ENCODE measurements at regions not wholly inside any gene's neighbourhood (a gene's known extent, or its start where the extent isn't known, plus 50 kb on each side); places are given as distances from the start of the nearest gene placed in this dataset.

DNA sequence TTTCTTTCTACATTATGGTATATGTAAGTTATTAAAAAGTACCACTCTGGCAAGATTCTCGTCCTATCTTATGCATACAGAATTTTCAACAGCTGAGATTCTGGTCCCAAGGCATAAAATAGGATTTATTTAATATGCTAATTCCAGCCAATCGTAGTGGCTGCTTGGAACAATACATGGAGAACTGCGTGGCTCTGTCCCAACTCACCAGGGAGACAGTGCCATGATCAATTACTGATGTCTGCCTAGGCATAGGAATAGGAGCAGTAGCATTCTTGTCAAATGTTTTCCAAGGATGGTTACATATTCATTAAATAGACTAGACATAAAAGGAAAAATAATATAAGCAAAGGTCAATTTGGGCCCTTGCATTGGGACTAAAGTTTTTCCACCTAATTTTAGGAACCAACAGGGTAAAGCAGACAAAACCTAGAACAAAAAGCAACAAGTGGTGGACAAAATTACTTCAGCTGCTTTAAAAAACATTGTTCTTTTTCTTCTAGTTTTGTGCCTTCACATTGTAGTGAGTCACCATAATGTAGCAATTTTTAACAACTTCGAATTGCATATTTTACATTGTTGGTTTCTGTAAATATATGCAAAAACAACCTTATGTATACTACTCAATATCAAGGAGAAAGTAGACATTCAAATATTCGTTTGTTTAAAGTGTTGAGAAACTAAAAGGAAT, 232.8 kb upstream of the ATP5MC3 start:
- TF ChIP-seq, protein P1, sequence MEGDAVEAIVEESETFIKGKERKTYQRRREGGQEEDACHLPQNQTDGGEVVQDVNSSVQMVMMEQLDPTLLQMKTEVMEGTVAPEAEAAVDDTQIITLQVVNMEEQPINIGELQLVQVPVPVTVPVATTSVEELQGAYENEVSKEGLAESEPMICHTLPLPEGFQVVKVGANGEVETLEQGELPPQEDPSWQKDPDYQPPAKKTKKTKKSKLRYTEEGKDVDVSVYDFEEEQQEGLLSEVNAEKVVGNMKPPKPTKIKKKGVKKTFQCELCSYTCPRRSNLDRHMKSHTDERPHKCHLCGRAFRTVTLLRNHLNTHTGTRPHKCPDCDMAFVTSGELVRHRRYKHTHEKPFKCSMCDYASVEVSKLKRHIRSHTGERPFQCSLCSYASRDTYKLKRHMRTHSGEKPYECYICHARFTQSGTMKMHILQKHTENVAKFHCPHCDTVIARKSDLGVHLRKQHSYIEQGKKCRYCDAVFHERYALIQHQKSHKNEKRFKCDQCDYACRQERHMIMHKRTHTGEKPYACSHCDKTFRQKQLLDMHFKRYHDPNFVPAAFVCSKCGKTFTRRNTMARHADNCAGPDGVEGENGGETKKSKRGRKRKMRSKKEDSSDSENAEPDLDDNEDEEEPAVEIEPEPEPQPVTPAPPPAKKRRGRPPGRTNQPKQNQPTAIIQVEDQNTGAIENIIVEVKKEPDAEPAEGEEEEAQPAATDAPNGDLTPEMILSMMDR (IDR thresholded peaks at IDR 0.05; ENCODE audit: insufficient read depth, low read length) = no peak
- TF ChIP-seq POLR2AphosphoS5 (IDR thresholded peaks at IDR 0.05; ENCODE audit: low read depth) (no peak), GABPA (IDR thresholded peaks at IDR 0.05; ENCODE audit: low read depth) (no peak)
- TF ChIP-seq, protein P2, sequence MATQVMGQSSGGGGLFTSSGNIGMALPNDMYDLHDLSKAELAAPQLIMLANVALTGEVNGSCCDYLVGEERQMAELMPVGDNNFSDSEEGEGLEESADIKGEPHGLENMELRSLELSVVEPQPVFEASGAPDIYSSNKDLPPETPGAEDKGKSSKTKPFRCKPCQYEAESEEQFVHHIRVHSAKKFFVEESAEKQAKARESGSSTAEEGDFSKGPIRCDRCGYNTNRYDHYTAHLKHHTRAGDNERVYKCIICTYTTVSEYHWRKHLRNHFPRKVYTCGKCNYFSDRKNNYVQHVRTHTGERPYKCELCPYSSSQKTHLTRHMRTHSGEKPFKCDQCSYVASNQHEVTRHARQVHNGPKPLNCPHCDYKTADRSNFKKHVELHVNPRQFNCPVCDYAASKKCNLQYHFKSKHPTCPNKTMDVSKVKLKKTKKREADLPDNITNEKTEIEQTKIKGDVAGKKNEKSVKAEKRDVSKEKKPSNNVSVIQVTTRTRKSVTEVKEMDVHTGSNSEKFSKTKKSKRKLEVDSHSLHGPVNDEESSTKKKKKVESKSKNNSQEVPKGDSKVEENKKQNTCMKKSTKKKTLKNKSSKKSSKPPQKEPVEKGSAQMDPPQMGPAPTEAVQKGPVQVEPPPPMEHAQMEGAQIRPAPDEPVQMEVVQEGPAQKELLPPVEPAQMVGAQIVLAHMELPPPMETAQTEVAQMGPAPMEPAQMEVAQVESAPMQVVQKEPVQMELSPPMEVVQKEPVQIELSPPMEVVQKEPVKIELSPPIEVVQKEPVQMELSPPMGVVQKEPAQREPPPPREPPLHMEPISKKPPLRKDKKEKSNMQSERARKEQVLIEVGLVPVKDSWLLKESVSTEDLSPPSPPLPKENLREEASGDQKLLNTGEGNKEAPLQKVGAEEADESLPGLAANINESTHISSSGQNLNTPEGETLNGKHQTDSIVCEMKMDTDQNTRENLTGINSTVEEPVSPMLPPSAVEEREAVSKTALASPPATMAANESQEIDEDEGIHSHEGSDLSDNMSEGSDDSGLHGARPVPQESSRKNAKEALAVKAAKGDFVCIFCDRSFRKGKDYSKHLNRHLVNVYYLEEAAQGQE (IDR thresholded peaks at IDR 0.05; ENCODE audit: insufficient replicate concordance, low read depth) = no peak

Data from HL-60 (cell line).